Erythroblast (primary cell): ENCODE measurements at regions not wholly inside any gene's neighbourhood (a gene's known extent, or its start where the extent isn't known, plus 50 kb on each side); places are given as distances from the start of the nearest gene placed in this dataset.

ENCODE experiments used
- GATA1 ChIP-seq: IDR thresholded peaks from 2 replicates; pipeline ENCODE4 v1.6.1; 2011; ENCODE audit warnings: low read depth, mild to moderate bottlenecking, control low read depth, low read length, moderate library complexity
- POLR2A ChIP-seq: IDR thresholded peaks from 2 replicates; pipeline ENCODE4 v1.6.1; 2011; ENCODE audit warnings: mild to moderate bottlenecking, low read length

GRCh38 chr4:151811403-151811802 lies 50.6 kb upstream of the GATB start:
- TF ChIP-seq POLR2A, result no peak
- TF ChIP-seq GATA1, result no peak
